ENCODE measurements at regions not wholly inside any gene's neighbourhood (a gene's known extent, or its start where the extent isn't known, plus 50 kb on each side); places are given as distances from the start of the nearest gene placed in this dataset.

DNA sequence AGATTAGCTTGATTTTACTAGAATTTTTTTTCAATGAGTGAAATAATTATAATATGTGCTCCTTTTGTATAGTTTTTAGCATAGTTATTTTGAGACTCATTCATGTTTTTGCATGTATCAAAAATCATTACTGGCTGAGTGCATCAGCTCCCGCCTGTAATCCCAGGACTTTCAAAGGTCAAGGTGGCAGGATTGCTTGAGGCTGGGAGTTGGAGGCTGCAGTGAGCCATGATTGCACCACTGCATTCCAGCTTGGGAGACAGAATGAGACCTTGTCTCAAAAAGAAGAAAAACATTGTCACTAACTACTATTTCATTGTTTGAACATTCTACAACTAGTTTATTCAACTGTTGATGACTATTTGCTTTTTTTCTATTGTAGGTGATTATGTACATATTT is 802.7 kb downstream of the SLC16A7 start:
- H3K9me3 Mint-ChIP-seq = no peaks in the 10 kb centered on the region
- no peak overlapping the region for H3K4me3 Mint-ChIP-seq
- no peaks in the 10 kb centered on the region for H3K36me3 Mint-ChIP-seq (ENCODE audit: low read depth)
- no peaks in the 10 kb centered on the region for H3K4me1 Mint-ChIP-seq
- TF ChIP-seq, protein P1, sequence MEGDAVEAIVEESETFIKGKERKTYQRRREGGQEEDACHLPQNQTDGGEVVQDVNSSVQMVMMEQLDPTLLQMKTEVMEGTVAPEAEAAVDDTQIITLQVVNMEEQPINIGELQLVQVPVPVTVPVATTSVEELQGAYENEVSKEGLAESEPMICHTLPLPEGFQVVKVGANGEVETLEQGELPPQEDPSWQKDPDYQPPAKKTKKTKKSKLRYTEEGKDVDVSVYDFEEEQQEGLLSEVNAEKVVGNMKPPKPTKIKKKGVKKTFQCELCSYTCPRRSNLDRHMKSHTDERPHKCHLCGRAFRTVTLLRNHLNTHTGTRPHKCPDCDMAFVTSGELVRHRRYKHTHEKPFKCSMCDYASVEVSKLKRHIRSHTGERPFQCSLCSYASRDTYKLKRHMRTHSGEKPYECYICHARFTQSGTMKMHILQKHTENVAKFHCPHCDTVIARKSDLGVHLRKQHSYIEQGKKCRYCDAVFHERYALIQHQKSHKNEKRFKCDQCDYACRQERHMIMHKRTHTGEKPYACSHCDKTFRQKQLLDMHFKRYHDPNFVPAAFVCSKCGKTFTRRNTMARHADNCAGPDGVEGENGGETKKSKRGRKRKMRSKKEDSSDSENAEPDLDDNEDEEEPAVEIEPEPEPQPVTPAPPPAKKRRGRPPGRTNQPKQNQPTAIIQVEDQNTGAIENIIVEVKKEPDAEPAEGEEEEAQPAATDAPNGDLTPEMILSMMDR (IDR thresholded peaks at IDR 0.05; ENCODE audit: unreplicated experiment in 3 of 3) = no peak
- no peaks in the 10 kb centered on the region for H3K27me3 Mint-ChIP-seq (ENCODE audit: low read depth)
- H3K27ac Mint-ChIP-seq = no peak overlapping the region

GRCh38 chr12:60399064-60399463 is 803.2 kb downstream of the SLC16A7 start:
- no peaks in the 10 kb centered on the region for H3K36me3 Mint-ChIP-seq (ENCODE audit: low read depth)
- TF ChIP-seq, protein P1 (IDR thresholded peaks at IDR 0.05; ENCODE audit: unreplicated experiment in 3 of 3) = no peak
- H3K27ac Mint-ChIP-seq = no peak overlapping the region
- no peaks in the 10 kb centered on the region for H3K9me3 Mint-ChIP-seq
- no peak overlapping the region for H3K4me3 Mint-ChIP-seq
- no peaks in the 10 kb centered on the region for H3K4me1 Mint-ChIP-seq
- no peaks in the 10 kb centered on the region for H3K27me3 Mint-ChIP-seq (ENCODE audit: low read depth)

DNA sequence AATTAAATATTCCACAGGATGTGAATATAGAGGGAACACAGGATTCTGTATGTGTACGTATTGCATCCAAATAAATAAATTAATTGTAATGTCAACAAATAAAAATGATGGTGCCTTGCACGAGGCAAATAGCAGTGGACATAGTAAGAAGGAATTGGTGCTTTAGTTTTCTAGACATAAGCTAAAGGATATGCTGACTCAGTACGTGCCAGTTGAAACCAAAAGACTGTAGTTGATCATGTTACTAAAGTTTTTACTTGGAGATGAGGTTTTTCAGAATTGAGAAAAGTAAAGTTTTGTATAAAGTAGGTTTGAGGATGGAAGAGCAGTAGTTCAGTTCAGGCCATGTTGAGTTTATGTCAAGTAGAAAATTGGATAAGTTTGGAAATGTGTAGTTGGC is 807.2 kb downstream of the SLC16A7 start:
- no peak overlapping the region for H3K27ac Mint-ChIP-seq
- no peaks in the 10 kb centered on the region for H3K27me3 Mint-ChIP-seq (ENCODE audit: low read depth)
- no peaks in the 10 kb centered on the region for H3K36me3 Mint-ChIP-seq (ENCODE audit: low read depth)
- no peaks in the 10 kb centered on the region for H3K9me3 Mint-ChIP-seq
- TF ChIP-seq, protein P1 (IDR thresholded peaks at IDR 0.05; ENCODE audit: unreplicated experiment in 3 of 3) = no peak
- no peak overlapping the region for H3K4me3 Mint-ChIP-seq
- no peaks in the 10 kb centered on the region for H3K4me1 Mint-ChIP-seq

GRCh38 chr12:60415351-60415750 is 819.5 kb downstream of the SLC16A7 start:
- H3K4me1 Mint-ChIP-seq = no peaks in the 10 kb centered on the region
- TF ChIP-seq, protein P1 (IDR thresholded peaks at IDR 0.05; ENCODE audit: unreplicated experiment in 3 of 3) = no peak
- H3K27ac Mint-ChIP-seq = no peak overlapping the region
- H3K36me3 Mint-ChIP-seq (ENCODE audit: low read depth) = no peaks in the 10 kb centered on the region
- H3K27me3 Mint-ChIP-seq (ENCODE audit: low read depth) = no peaks in the 10 kb centered on the region
- H3K9me3 Mint-ChIP-seq = peaks cover 3% of the 10 kb centered on the region
- no peak overlapping the region for H3K4me3 Mint-ChIP-seq

DNA sequence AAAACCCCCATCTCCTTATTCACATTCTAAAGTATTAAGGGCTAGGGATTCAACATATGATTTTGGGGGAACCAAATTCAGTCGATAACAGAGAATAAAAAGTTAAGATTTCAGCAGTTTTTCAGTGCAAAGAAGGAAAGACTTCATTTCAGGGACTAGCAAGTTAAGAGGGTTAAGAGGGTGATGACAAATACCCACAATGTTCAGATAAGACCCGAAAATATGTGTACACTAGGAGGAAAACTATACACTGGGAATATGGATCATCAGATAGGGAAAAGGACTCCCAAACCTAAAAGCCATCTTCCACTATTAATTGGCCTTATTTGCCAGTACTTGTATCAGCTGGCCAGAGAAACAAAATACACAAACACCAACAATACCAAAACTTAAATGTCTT is 824.2 kb downstream of the SLC16A7 start:
- H3K4me1 Mint-ChIP-seq = no peaks in the 10 kb centered on the region

GRCh38 chr12:60421741-60422140 is 825.9 kb downstream of the SLC16A7 start:
- H3K9me3 Mint-ChIP-seq = no peaks in the 10 kb centered on the region
- TF ChIP-seq, protein P1 (IDR thresholded peaks at IDR 0.05; ENCODE audit: unreplicated experiment in 3 of 3) = no peak
- H3K4me3 Mint-ChIP-seq = no peak overlapping the region
- H3K36me3 Mint-ChIP-seq (ENCODE audit: low read depth) = no peaks in the 10 kb centered on the region
- no peak overlapping the region for H3K27ac Mint-ChIP-seq
- no peaks in the 10 kb centered on the region for H3K4me1 Mint-ChIP-seq
- no peaks in the 10 kb centered on the region for H3K27me3 Mint-ChIP-seq (ENCODE audit: low read depth)

More for the DNA sequence above, 824.2 kb downstream of the SLC16A7 start:
- Mint-ChIP-seq H3K27ac (no peak overlapping the region), H3K9me3 (peaks cover 3% of the 10 kb centered on the region), H3K4me3 (no peak overlapping the region), H3K27me3 (ENCODE audit: low read depth) (no peaks in the 10 kb centered on the region), H3K36me3 (ENCODE audit: low read depth) (no peaks in the 10 kb centered on the region)
- TF ChIP-seq, protein P1 (IDR thresholded peaks at IDR 0.05; ENCODE audit: unreplicated experiment in 3 of 3) = no peak

Measured in nephron (organoid).